SW 1271 (cell line): ENCODE measurements at regions not wholly inside any gene's neighbourhood (a gene's known extent, or its start where the extent isn't known, plus 50 kb on each side); places are given as distances from the start of the nearest gene placed in this dataset.

ENCODE experiments used
- DNase-seq, 2 experiments: peaks; one replicate each; lab custom pipeline; 2025; lab: John Stamatoyannopoulos, UW

- no peak for DNase-seq
Measured at GRCh38 chr11:91653079-91653754, 571.4 kb upstream of the FAT3 start.

GRCh38 chr11:91650802-91651201 is 573.8 kb upstream of the FAT3 start:
- no peak for DNase-seq

- DNase-seq, result no peak
Measured at GRCh38 chr11:91641153-91641552, 583.5 kb upstream of the FAT3 start.

GRCh38 chr11:91639359-91639758 is 585.3 kb upstream of the FAT3 start:
- DNase-seq, result no peak

- no peak for DNase-seq
Measured at GRCh38 chr11:91630916-91631673, 593.5 kb upstream of the FAT3 start.

- no peak for DNase-seq
Measured at GRCh38 chr11:91625495-91625894, 599.1 kb upstream of the FAT3 start.

GRCh38 chr11:91624021-91624420 is 600.6 kb upstream of the FAT3 start:
- no peak for DNase-seq

- DNase-seq, result no peak
Measured at GRCh38 chr11:91608677-91609076, 615.9 kb upstream of the FAT3 start.

- DNase-seq, result no peak
Measured at GRCh38 chr11:91596111-91596510, 628.5 kb upstream of the FAT3 start.

- no peak for DNase-seq
Measured at GRCh38 chr11:91591021-91591420, 633.6 kb upstream of the FAT3 start.

GRCh38 chr11:91587131-91587530 is 637.5 kb upstream of the FAT3 start:
- DNase-seq, result no peak

- DNase-seq, result no peak
Measured at GRCh38 chr11:91585035-91585801, 639.4 kb upstream of the FAT3 start.

- no peak for DNase-seq
Measured at GRCh38 chr11:91563176-91563575, 661.4 kb upstream of the FAT3 start.

- no peak for DNase-seq
Measured at GRCh38 chr11:91560434-91560833, 664.2 kb upstream of the FAT3 start.

GRCh38 chr11:91538065-91538464 is 686.6 kb upstream of the FAT3 start:
- no peak for DNase-seq

- no peak for DNase-seq
Measured at GRCh38 chr11:91536366-91536765, 688.3 kb upstream of the FAT3 start.

- no peak for DNase-seq
Measured at GRCh38 chr11:91528965-91529364, 695.7 kb upstream of the FAT3 start.

GRCh38 chr11:91527380-91528030 is 697.1 kb upstream of the FAT3 start:
- DNase-seq, result no peak

- DNase-seq, result no peak
Measured at GRCh38 chr11:91513734-91514133, 710.9 kb upstream of the FAT3 start.

- DNase-seq, result no peak
Measured at GRCh38 chr11:91497847-91498246, 726.8 kb upstream of the FAT3 start.

GRCh38 chr11:91495837-91496236 is 728.8 kb upstream of the FAT3 start:
- DNase-seq, result no peak

GRCh38 chr11:91489989-91490388 is 734.6 kb upstream of the FAT3 start:
- DNase-seq, result no peak
